ENCODE measurements at regions not wholly inside any gene's neighbourhood (a gene's known extent, or its start where the extent isn't known, plus 50 kb on each side); places are given as distances from the start of the nearest gene placed in this dataset.

- WGBS, 2 donors: 51 to 54% methylated on average over 12 of the region's 12 CpGs
- Histone ChIP-seq H3K36me3 (replicated peaks in 1 of 2; ENCODE audit: insufficient read depth in 1 of 2, low read depth in 2 of 2) (no peaks in the 10 kb centered on the region), H3K27me3 (no peaks in the 10 kb centered on the region), H3K27ac (peak overlapping the region in 1 of 4 donors; percentile 13), H3K9me3 (no peaks in the 10 kb centered on the region), H3K4me1 (no peaks in the 10 kb centered on the region), H3K4me3 (no peak overlapping the region)
- ATAC-seq: peak; percentile 47
- DNase-seq: peak in 3 of 4 donors; percentile 16 to 44 (median 29)
- TF ChIP-seq CTCF (IDR thresholded peaks at IDR 0.05): no peak
- no peak for TF ChIP-seq POLR2A (IDR thresholded peaks at IDR 0.05)
- intact Hi-C loops (cut with DNase I): no loop called here
Measured at GRCh38 chr9:79974806-79975422, 403.1 kb downstream of the TLE4 start.

- H3K4me1 ChIP-seq: no peaks in the 10 kb centered on the region
- H3K27ac ChIP-seq: no peak overlapping the region
- H3K9me3 ChIP-seq: no peaks in the 10 kb centered on the region
- WGBS, 2 donors: 78 to 86% methylated on average over 3 of the region's 3 CpGs
- TF ChIP-seq POLR2A (IDR thresholded peaks at IDR 0.05) (no peak), CTCF (IDR thresholded peaks at IDR 0.05) (no peak)
- no peak overlapping the region for H3K4me3 ChIP-seq
- intact Hi-C loops (cut with DNase I): no loop called here
- no peak for ATAC-seq
- DNase-seq: no peak
- no peaks in the 10 kb centered on the region for H3K36me3 ChIP-seq (replicated peaks in 1 of 2; ENCODE audit: insufficient read depth in 1 of 2, low read depth in 2 of 2)
- no peaks in the 10 kb centered on the region for H3K27me3 ChIP-seq
Measured at GRCh38 chr9:79973627-79974026, 401.9 kb downstream of the TLE4 start.

GRCh38 chr9:79970146-79970425 is 398.3 kb downstream of the TLE4 start:
- no peaks in the 10 kb centered on the region for H3K4me1 ChIP-seq
- H3K27me3 ChIP-seq: no peaks in the 10 kb centered on the region
- no peak overlapping the region for H3K4me3 ChIP-seq
- no peaks in the 10 kb centered on the region for H3K36me3 ChIP-seq (replicated peaks in 1 of 2; ENCODE audit: insufficient read depth in 1 of 2, low read depth in 2 of 2)
- H3K27ac ChIP-seq: no peak overlapping the region
- intact Hi-C loops (cut with DNase I): no loop called here
- WGBS, 2 donors: 79 to 86% methylated on average over 2 of the region's 2 CpGs
- ATAC-seq (no peak), DNase-seq (no peak)
- no peaks in the 10 kb centered on the region for H3K9me3 ChIP-seq
- TF ChIP-seq CTCF (IDR thresholded peaks at IDR 0.05) (no peak), POLR2A (IDR thresholded peaks at IDR 0.05) (no peak)

GRCh38 chr9:79969393-79970145 is 397.8 kb downstream of the TLE4 start:
- Histone ChIP-seq H3K4me1 (no peaks in the 10 kb centered on the region), H3K36me3 (replicated peaks in 1 of 2; ENCODE audit: insufficient read depth in 1 of 2, low read depth in 2 of 2) (no peaks in the 10 kb centered on the region), H3K27me3 (no peaks in the 10 kb centered on the region), H3K9me3 (no peaks in the 10 kb centered on the region), H3K4me3 (no peak overlapping the region), H3K27ac (no peak overlapping the region)
- DNase-seq: no peak
- TF ChIP-seq CTCF (IDR thresholded peaks at IDR 0.05): no peak
- no peak for TF ChIP-seq POLR2A (IDR thresholded peaks at IDR 0.05)
- intact Hi-C loops (cut with DNase I): no loop called here
- WGBS, 2 donors: 66 to 70% methylated on average over 3 of the region's 3 CpGs
- ATAC-seq: no peak

GRCh38 chr9:79968533-79968932 is 396.8 kb downstream of the TLE4 start:
- H3K4me1 ChIP-seq: no peaks in the 10 kb centered on the region
- intact Hi-C loops (cut with DNase I): no loop called here
- WGBS, 2 donors: 58 to 88% methylated on average over 1 of the region's 1 CpG

More at GRCh38 chr9:79968533-79968932, 396.8 kb downstream of the TLE4 start:
- ATAC-seq: no peak
- Histone ChIP-seq H3K27me3 (no peaks in the 10 kb centered on the region), H3K9me3 (no peaks in the 10 kb centered on the region), H3K27ac (no peak overlapping the region), H3K4me3 (no peak overlapping the region), H3K36me3 (replicated peaks in 1 of 2; ENCODE audit: insufficient read depth in 1 of 2, low read depth in 2 of 2) (no peaks in the 10 kb centered on the region)
- no peak for DNase-seq
- no peak for TF ChIP-seq POLR2A (IDR thresholded peaks at IDR 0.05)
- TF ChIP-seq CTCF (IDR thresholded peaks at IDR 0.05): no peak

All from body of pancreas (tissue), 4 donors.